GM13976 (cell line): ENCODE measurements at regions not wholly inside any gene's neighbourhood (a gene's known extent, or its start where the extent isn't known, plus 50 kb on each side); places are given as distances from the start of the nearest gene placed in this dataset.
"Not testable (repeated sequence)": the region's sequence is repeated elsewhere in the genome, so short reads cannot be mapped to it uniquely, and the experiment has no call there.

Experiments used
- DNase-seq: peaks from one replicate; pipeline ENCODE4 v3.0.0; 2012; ENCODE audit warnings: low spot score
- in situ Hi-C: fragments of 300-500 bp; cut with MboI; formaldehyde crosslinking; loops from one replicate; pipeline ENCODE4 v1.12.0; 2022; ENCODE audit warnings: low sequenced_read_pairs, mixed read lengths, inconsistent platforms; ENCODE audit not compliant: unreplicated experiment
- TF ChIP-seq, protein P1 (sequence below): IDR thresholded peaks from 2 replicates; pipeline ENCODE4 v1.5.1; 2012; ENCODE audit warnings: borderline replicate concordance, mild to moderate bottlenecking; ENCODE audit not compliant: insufficient read depth; ENCODE audit errors: extremely low read depth, missing control alignments, control extremely low read depth

DNA sequence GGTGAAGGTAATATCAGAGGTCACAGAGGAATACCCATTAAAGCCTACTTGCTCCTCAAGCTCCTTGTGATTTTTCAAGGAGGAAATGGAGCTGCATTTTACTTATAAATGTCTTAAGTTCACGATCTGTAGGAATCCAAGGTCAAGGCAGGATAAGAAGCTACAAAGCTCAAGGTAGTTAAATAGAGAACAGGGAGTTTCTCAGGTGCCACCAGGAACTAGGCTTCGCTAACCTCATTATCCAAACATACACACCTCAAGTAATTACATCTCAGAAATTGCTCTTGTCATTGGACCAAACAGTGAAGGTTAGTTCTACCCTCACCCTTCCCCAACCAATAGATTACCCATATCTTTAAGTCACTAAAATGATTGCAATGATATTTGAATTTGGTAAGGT is 317.4 kb upstream of the HNRNPA3 start:
- in situ Hi-C loops: no loop called here
- TF ChIP-seq, protein P1, sequence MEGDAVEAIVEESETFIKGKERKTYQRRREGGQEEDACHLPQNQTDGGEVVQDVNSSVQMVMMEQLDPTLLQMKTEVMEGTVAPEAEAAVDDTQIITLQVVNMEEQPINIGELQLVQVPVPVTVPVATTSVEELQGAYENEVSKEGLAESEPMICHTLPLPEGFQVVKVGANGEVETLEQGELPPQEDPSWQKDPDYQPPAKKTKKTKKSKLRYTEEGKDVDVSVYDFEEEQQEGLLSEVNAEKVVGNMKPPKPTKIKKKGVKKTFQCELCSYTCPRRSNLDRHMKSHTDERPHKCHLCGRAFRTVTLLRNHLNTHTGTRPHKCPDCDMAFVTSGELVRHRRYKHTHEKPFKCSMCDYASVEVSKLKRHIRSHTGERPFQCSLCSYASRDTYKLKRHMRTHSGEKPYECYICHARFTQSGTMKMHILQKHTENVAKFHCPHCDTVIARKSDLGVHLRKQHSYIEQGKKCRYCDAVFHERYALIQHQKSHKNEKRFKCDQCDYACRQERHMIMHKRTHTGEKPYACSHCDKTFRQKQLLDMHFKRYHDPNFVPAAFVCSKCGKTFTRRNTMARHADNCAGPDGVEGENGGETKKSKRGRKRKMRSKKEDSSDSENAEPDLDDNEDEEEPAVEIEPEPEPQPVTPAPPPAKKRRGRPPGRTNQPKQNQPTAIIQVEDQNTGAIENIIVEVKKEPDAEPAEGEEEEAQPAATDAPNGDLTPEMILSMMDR: no peak
- no peak for DNase-seq

DNA sequence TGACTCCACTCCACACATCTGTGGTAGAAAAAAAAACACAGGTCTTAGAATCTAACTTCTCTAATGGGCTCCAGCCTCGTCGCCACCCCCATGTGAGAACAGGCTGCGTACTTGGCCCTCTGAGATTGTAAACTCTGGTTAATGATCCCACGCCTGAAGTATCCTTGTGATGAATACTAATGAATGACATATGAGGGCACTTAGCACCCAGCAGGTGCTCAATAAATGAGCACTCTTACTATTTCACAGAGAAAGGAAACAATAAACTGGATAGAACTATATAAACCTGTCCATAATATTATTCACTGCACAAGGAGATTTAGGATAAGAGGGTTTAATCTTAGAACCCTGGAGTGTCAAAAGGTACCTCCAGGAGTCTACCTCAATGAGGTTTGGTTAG is 310.1 kb upstream of the HNRNPA3 start:
- in situ Hi-C loops: no loop called here
- TF ChIP-seq, protein P1: no peak
- no peak for DNase-seq

DNA sequence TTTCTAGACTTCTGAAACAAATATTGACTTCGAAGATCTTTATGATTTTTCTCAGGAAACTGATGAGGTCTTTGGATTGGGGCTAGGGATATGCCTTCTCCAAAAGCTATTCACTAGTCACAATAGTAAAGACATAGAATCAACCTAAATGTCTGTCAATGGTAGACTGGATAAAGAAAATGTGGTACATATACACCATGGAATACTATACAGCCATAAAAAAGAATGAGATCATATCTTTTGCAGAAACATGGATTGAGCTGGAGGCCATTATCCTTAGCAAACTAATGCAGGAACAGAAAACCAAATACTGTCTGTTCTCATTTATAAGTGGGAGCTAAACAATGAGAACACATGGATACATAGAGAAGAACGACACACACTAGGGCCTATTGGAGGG is 308.5 kb upstream of the HNRNPA3 start:
- DNase-seq, in situ Hi-C loops: not testable (repeated sequence)

DNA sequence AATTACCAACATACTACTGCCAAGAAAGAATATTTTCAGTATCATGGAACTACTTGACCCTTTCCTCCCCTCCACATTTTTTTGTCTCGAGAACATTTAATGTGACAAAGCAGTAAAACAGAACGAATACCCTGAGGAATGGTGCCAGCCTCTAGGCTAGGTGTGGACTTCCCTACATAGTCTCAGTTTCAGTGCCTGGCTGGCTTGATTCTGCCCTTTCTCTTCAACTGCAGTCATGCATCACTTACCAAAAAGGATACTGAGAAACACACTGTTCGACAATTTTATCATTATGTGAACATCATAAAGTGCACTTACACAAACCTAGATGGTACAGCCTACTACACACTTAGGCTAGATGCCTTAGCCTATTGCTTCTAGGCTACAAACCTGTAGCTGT is 305.3 kb upstream of the HNRNPA3 start:
- TF ChIP-seq, protein P1: no peak
- no peak for DNase-seq
- in situ Hi-C loops: no loop called here

DNA sequence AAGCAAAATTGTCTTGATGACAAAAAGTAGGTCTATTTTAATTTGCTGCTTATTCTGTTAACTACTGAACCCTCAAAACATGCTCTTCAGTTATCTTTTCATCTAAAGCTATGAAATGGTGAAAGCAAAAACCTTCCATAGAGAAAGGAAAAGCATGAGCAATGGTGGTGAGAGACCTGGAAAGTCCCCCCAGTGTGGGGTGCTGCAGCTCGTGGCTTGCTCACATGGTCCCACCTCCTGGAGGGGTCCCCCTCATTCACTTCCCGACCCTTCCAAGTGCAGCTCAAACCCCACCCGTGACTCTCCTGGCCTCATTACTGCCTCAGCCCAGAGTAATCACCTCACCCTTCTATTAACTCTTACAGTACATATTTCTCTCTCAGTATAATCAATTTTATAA is 301.8 kb upstream of the HNRNPA3 start:
- in situ Hi-C loops: no loop called here
- DNase-seq: no peak
- TF ChIP-seq, protein P1: no peak

DNA sequence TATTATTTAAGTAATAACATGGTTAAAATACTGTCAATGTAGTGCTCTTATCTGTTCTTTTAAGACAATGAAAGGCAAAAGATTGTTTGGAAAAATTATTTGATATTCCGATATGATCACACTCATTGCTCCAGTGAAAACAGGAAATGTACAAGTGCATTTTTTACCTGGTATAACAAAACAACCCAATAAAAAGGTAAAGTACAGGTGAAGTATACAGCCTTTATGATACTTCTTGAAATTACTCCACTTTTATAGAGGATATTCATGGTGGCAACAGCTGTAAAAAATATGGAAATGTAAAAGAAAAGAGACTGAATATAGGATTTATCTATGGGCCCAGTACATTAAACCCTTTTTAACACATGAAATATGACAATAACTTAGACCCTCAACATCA is 298.6 kb upstream of the HNRNPA3 start:
- TF ChIP-seq, protein P1: no peak
- in situ Hi-C loops: no loop called here
- DNase-seq: no peak

DNA sequence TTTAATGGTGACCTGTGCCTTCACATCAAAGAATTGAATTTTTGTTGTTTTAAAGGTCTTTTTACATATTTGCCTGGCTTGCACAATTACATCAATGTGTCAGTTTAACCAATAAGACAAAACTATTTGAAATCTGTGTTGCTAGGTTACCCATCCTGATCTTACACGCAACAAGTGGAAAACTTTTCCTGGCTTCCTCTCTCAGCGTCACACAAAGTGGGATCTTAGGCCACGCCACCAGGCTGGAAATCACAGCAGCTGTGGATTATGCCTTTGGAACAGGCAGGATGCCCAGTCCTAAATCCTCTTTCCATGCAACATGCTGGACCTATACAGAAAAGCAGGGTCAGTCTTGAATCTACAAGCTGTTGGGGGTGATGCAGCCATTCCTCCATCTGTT is 298.2 kb upstream of the HNRNPA3 start:
- no peak for DNase-seq
- in situ Hi-C loops: no loop called here
- TF ChIP-seq, protein P1: no peak

DNA sequence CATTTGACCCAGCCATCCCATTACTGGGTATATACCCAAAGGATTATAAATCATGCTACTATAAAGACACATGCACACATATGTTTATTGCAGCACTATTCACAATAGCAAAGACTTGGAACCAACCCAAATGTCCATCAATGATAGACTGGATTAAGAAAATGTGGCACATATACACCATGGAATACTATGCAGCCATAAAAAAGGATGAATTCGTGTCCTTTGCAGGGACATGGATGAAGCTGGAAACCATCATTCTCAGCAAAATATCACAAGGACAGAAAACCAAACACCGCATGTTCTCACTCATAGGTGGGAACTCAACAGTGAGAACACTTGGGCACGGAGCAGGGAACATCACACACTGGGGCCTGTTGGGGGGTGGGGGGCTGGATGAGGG is 290.0 kb upstream of the HNRNPA3 start:
- DNase-seq, in situ Hi-C loops: not testable (repeated sequence)
